Endodermal cell (in vitro differentiated cells): ENCODE measurements at regions not wholly inside any gene's neighbourhood (a gene's known extent, or its start where the extent isn't known, plus 50 kb on each side); places are given as distances from the start of the nearest gene placed in this dataset.

Source experiments
- DNase-seq: peaks from one replicate; pipeline ENCODE4 v3.0.0-alpha.2; 2017
- H3K27ac ChIP-seq: 2 replicates; pipeline ENCODE4 v1.5.1; 2013; ENCODE audit warnings: mild to moderate bottlenecking, low read depth, low read length, moderate library complexity
- H3K27me3 ChIP-seq: 2 replicates; pipeline ENCODE4 v1.6.1; 2013; ENCODE audit warnings: mild to moderate bottlenecking, low read length, moderate library complexity; ENCODE audit not compliant: insufficient read depth, control insufficient read depth, poor library complexity, severe bottlenecking
- H3K36me3 ChIP-seq: 2 replicates; pipeline ENCODE4 v1.7.0; 2013; ENCODE audit warnings: mild to moderate bottlenecking, low read length, moderate library complexity; ENCODE audit not compliant: control insufficient read depth, insufficient read depth
- H3K4me1 ChIP-seq: one replicate; pipeline ENCODE4 v1.7.0; 2013; ENCODE audit warnings: low read length; ENCODE audit not compliant: control insufficient read depth, insufficient read depth
- H3K4me3 ChIP-seq: 2 replicates; pipeline ENCODE4 v1.5.1; 2013; ENCODE audit warnings: mild to moderate bottlenecking, low read length, moderate library complexity
- H3K9ac ChIP-seq: 2 replicates; pipeline ENCODE4 v1.6.1; 2013; ENCODE audit warnings: mild to moderate bottlenecking, low read length, moderate library complexity; ENCODE audit not compliant: poor library complexity, severe bottlenecking; ENCODE audit errors: extremely low read depth
- H3K9me3 ChIP-seq: 2 replicates; pipeline ENCODE4 v1.6.1; 2013; ENCODE audit warnings: mild to moderate bottlenecking, low read length, moderate library complexity; ENCODE audit not compliant: control insufficient read depth
- H3K27ac Mint-ChIP-seq: 2 replicates; pipeline ENCODE4 v1.8.0; 2020; ENCODE audit warnings: mixed read lengths
- H3K27me3 Mint-ChIP-seq: 2 replicates; pipeline ENCODE4 v1.8.0; 2021; ENCODE audit warnings: mild to moderate bottlenecking, mixed read lengths; ENCODE audit not compliant: insufficient read depth
- H3K36me3 Mint-ChIP-seq: 2 replicates; pipeline ENCODE4 v1.8.0; 2020; ENCODE audit warnings: low read depth, mixed read lengths
- H3K4me1 Mint-ChIP-seq: 2 replicates; pipeline ENCODE4 v1.8.0; 2020; ENCODE audit warnings: mixed read lengths
- H3K4me3 Mint-ChIP-seq: 2 replicates; pipeline ENCODE4 v1.8.0; 2020; ENCODE audit warnings: mild to moderate bottlenecking, moderate library complexity, mixed read lengths
- H3K9me3 Mint-ChIP-seq: 2 replicates; pipeline ENCODE4 v1.8.0; 2020; ENCODE audit warnings: mild to moderate bottlenecking, mixed read lengths
- WGBS, 2 experiments: methylation state at CpG; one replicate each; pipeline versions ENCODE4 v1.1.5 to v1.1.7; 2013; ENCODE audit warnings: missing lambda C conversion rate in 2 of 2, mixed read lengths in 1 of 2; ENCODE audit not compliant: insufficient coverage in 1 of 2, insufficient read length in 1 of 2; 5-methylcytosine and 5-hydroxymethylcytosine counted together
- TF ChIP-seq, protein P1 (sequence below): fragments of 200-600 bp; sonication (generic); conservative IDR thresholded peaks from 2 replicates; pipeline ENCODE4 v1.5.0; 2021; ENCODE audit warnings: antibody characterized with exemption, mild to moderate bottlenecking

DNA sequence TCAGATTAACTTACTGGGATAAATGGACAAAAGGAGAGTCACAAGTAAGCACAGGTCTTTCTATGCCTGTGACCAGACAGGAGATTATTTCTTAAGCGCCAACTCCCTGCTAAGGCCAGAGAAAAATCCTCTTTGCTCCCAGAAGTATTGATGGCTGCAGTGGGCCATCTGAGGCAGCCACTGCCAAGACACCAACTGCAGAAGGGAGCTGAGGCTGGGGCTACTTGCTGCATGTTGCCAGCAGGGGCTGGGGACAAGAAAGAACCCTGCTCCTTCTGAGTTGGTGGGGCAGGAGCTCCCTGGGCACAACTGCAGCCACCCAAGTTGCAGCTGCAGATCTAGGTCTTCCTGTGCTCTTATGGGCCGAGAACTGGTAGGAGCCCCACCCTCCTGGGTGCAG, 1075.3 kb downstream of the PCDH18 start:
- Histone ChIP-seq H3K4me3 (no peak overlapping the region), H3K27ac (no peak overlapping the region), H3K4me1 (no peaks in the 10 kb centered on the region), H3K36me3 (no peaks in the 10 kb centered on the region), H3K9me3 (peaks cover 7% of the 10 kb centered on the region), H3K9ac (no peak overlapping the region), H3K27me3 (no peaks in the 10 kb centered on the region)
- no peaks in the 10 kb centered on the region for H3K36me3 Mint-ChIP-seq
- WGBS, 2 experiments, result 98 to 100% methylated on average over 1 to 2 of the region's 2 CpGs
- no peaks in the 10 kb centered on the region for H3K27me3 Mint-ChIP-seq
- TF ChIP-seq, protein P1, sequence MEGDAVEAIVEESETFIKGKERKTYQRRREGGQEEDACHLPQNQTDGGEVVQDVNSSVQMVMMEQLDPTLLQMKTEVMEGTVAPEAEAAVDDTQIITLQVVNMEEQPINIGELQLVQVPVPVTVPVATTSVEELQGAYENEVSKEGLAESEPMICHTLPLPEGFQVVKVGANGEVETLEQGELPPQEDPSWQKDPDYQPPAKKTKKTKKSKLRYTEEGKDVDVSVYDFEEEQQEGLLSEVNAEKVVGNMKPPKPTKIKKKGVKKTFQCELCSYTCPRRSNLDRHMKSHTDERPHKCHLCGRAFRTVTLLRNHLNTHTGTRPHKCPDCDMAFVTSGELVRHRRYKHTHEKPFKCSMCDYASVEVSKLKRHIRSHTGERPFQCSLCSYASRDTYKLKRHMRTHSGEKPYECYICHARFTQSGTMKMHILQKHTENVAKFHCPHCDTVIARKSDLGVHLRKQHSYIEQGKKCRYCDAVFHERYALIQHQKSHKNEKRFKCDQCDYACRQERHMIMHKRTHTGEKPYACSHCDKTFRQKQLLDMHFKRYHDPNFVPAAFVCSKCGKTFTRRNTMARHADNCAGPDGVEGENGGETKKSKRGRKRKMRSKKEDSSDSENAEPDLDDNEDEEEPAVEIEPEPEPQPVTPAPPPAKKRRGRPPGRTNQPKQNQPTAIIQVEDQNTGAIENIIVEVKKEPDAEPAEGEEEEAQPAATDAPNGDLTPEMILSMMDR, result peak; percentile 40
- no peak for DNase-seq
- H3K4me1 Mint-ChIP-seq, result no peaks in the 10 kb centered on the region
- no peak overlapping the region for H3K4me3 Mint-ChIP-seq
- H3K27ac Mint-ChIP-seq, result no peak overlapping the region
- peaks cover 2% of the 10 kb centered on the region for H3K9me3 Mint-ChIP-seq

DNA sequence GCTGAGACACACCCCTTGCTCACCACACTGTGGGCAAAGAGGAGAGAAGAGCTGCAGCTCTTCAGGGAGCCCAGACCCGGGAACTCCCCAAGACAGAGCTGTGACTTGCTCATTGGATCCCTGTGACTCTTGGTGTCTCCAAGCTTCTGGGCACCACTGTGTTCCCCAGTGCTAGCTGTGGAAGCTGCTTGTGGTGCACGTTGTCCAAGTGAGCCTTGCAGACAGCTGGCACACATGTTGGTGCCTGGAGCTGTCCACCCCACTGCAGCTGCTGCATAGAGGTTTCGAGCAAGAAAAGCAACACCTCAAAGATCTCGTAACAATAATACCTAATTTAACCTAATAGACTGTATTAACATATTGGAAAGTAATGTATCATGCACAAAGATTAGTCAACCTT, 1089.3 kb downstream of the PCDH18 start:
- TF ChIP-seq, protein P1, result no peak
- H3K4me3 ChIP-seq, result no peak overlapping the region
- H3K9ac ChIP-seq, result no peak overlapping the region
- no peaks in the 10 kb centered on the region for H3K27me3 ChIP-seq
- no peak overlapping the region for H3K27ac Mint-ChIP-seq
- H3K9me3 ChIP-seq, result no peaks in the 10 kb centered on the region
- H3K4me1 Mint-ChIP-seq, result peaks cover 5% of the 10 kb centered on the region
- H3K9me3 Mint-ChIP-seq, result no peaks in the 10 kb centered on the region
- no peak for DNase-seq
- H3K27me3 Mint-ChIP-seq, result no peaks in the 10 kb centered on the region
- no peak overlapping the region for H3K4me3 Mint-ChIP-seq
- H3K36me3 ChIP-seq, result no peaks in the 10 kb centered on the region
- 96% methylated on average over 4 of the region's 4 CpGs; no CpG with 5 or more reads in 1 of the 2 experiments for WGBS, 2 experiments
- no peak overlapping the region for H3K27ac ChIP-seq
- no peaks in the 10 kb centered on the region for H3K36me3 Mint-ChIP-seq
- no peaks in the 10 kb centered on the region for H3K4me1 ChIP-seq

DNA sequence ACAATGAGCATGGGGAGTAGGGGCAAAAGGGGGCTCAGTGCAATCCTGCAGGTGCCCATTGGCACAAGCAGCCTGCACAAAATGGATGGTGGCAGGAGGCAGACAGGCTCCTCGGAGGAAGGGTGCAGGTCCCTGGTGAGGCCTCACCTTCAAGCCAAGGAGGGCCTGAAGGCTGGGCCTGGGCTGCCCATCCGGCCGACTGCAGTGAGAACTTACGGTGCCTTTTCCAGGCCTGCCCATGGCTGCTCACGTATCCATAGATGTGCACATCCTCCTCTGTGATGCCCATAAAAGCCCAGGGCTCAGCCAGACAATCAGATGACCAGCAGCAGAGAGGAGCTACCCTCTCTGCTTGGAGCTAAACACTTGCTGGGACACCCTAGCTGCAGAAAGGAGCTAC, 1089.8 kb downstream of the PCDH18 start:
- no peaks in the 10 kb centered on the region for H3K36me3 ChIP-seq

More for the DNA sequence above, 1089.8 kb downstream of the PCDH18 start:
- Mint-ChIP-seq H3K9me3 (no peaks in the 10 kb centered on the region), H3K27me3 (no peaks in the 10 kb centered on the region), H3K36me3 (no peaks in the 10 kb centered on the region), H3K27ac (no peak overlapping the region), H3K4me3 (no peak overlapping the region), H3K4me1 (peaks cover 5% of the 10 kb centered on the region)
- no peaks in the 10 kb centered on the region for H3K9me3 ChIP-seq
- no peak overlapping the region for H3K9ac ChIP-seq
- TF ChIP-seq, protein P1, result no peak
- no peak overlapping the region for H3K4me3 ChIP-seq
- WGBS, 2 experiments, result 98 to 100% methylated on average over 5 of the region's 5 CpGs
- H3K4me1 ChIP-seq, result no peaks in the 10 kb centered on the region
- no peak overlapping the region for H3K27ac ChIP-seq
- no peaks in the 10 kb centered on the region for H3K27me3 ChIP-seq
- no peak for DNase-seq
